K562 (cell line): ENCODE measurements at regions not wholly inside any gene's neighbourhood (a gene's known extent, or its start where the extent isn't known, plus 50 kb on each side); places are given as distances from the start of the nearest gene placed in this dataset.
"Not testable (repeated sequence)": the region's sequence is repeated elsewhere in the genome, so short reads cannot be mapped to it uniquely, and the experiment has no call there.

Experiments used
- ATAC-seq: fragments of 200-7000 bp; cut with Tn5 transposase; 3 replicates; pipeline ENCODE4 v1.9.1; 2020; ENCODE audit warnings: moderate library complexity
- BruUV-seq: library from RNA; stranded (reverse); fragments of 400-500 nt; replicated peaks from 2 replicates; lab custom pipeline; 2021; lab: Mats Ljungman, UMichigan
- CTCF ChIA-PET: fragments of 300-600 bp; formaldehyde crosslinking; extraction: SDS; loops from one replicate; lab custom pipeline; 2021; ENCODE audit warnings: low intra/inter-chr PET ratio; lab: Yijun Ruan, JAX
- POLR2A ChIA-PET: fragments of 300-600, 350-650 bp; sonication (Branson Sonifier 250); formaldehyde crosslinking; extraction: SDS; loops from one replicate; lab custom pipeline; 2021; ENCODE audit warnings: antibody characterized with exemption, inconsistent platforms; lab: Yijun Ruan, JAX
- DNase-seq, 4 experiments: peaks; one replicate each; pipeline versions ENCODE4 v3.0.0 to v3.0.0-alpha.2; 2011 to 2018; ENCODE audit warnings: low spot score in 3 of 4, mixed read lengths in 3 of 4; ENCODE audit errors: extremely low read depth in 1 of 4
- FAIRE-seq: peaks from 2 replicates; lab custom pipeline; 2011; peaks lifted over from hg19 to GRCh38; lab: Jason Lieb, UNC
- H2AFZ ChIP-seq: 2 replicates; pipeline ENCODE4 v1.6.0; 2011; ENCODE audit warnings: low read depth, low read length, control low read depth, inconsistent platforms
- H3K27ac ChIP-seq: fragments of 200-600 bp; 3 replicates; pipeline ENCODE4 v1.8.0; 2011; ENCODE audit warnings: low read depth, mild to moderate bottlenecking, control low read depth, inconsistent platforms, low read length, moderate library complexity, mixed read lengths; ENCODE audit errors: extremely low read depth
- H3K27me3 ChIP-seq, 2 experiments: fragments of 300-600 bp in 1 of 2; 2 replicates in 1 of 2; 3 replicates in 1 of 2; pipeline versions ENCODE4 v1.6.0 to v1.8.0; 2011; ENCODE audit warnings: inconsistent platforms in 2 of 2, low read length in 2 of 2, mild to moderate bottlenecking in 1 of 2, mixed read lengths in 1 of 2, moderate library complexity in 1 of 2; ENCODE audit not compliant: control insufficient read depth in 2 of 2, insufficient read depth in 2 of 2
- H3K36me3 ChIP-seq: fragments of 300-600 bp; 3 replicates; pipeline ENCODE4 v1.8.0; 2011; ENCODE audit warnings: mild to moderate bottlenecking, low read length, inconsistent platforms; ENCODE audit not compliant: control insufficient read depth, insufficient read depth
- H3K4me1 ChIP-seq, 2 experiments: fragments of 200-600 bp in 1 of 2; replicated peaks in 1 of 2; 2 replicates in 1 of 2; 3 replicates in 1 of 2; pipeline versions ENCODE4 v1.5.1 to v1.8.0; 2011; ENCODE audit warnings: inconsistent platforms in 2 of 2, low read length in 2 of 2, mild to moderate bottlenecking in 1 of 2, mixed read lengths in 1 of 2, moderate library complexity in 1 of 2; ENCODE audit not compliant: control insufficient read depth in 2 of 2, insufficient read depth in 2 of 2
- H3K4me2 ChIP-seq: 2 replicates; pipeline ENCODE4 v1.6.1; 2011; ENCODE audit warnings: low read length, control low read depth, inconsistent platforms, mixed read lengths; ENCODE audit not compliant: insufficient read depth
- H3K4me3 ChIP-seq: fragments of 200-600 bp; sonication (generic), shearing (Covaris generic); 2 replicates; pipeline ENCODE4 v1.5.1; 2016; ENCODE audit warnings: control low read depth, inconsistent platforms
- H3K79me2 ChIP-seq: fragments of 200-600 bp; 3 replicates; pipeline ENCODE4 v1.8.0; 2011; ENCODE audit warnings: low read length, inconsistent platforms; ENCODE audit not compliant: control insufficient read depth, insufficient read depth
- H3K9ac ChIP-seq, 2 experiments: 2 replicates each; pipeline versions ENCODE4 v1.6.0 to v1.6.1; 2011; ENCODE audit warnings: low read depth in 2 of 2, low read length in 2 of 2, control low read depth in 1 of 2, inconsistent platforms in 1 of 2, mild to moderate bottlenecking in 1 of 2, mixed read lengths in 1 of 2; ENCODE audit not compliant: insufficient read depth in 1 of 2
- H3K9me1 ChIP-seq: one replicate; pipeline ENCODE4 v1.6.0; 2011; ENCODE audit warnings: inconsistent platforms, mild to moderate bottlenecking, low read length, moderate library complexity; ENCODE audit not compliant: control insufficient read depth, insufficient read depth
- H3K9me3 ChIP-seq: replicated peaks from 2 replicates; pipeline ENCODE4 v1.5.1; 2011; ENCODE audit warnings: low read depth, low read length, inconsistent platforms; ENCODE audit not compliant: control insufficient read depth, insufficient read depth
- H4K20me1 ChIP-seq: replicated peaks from 2 replicates; pipeline ENCODE4 v1.6.1; 2011; ENCODE audit warnings: low read length, inconsistent platforms, mixed read lengths; ENCODE audit not compliant: control insufficient read depth, insufficient read depth
- CEBPB ChIP-seq: fragments of 450-650 bp; IDR thresholded peaks from 2 replicates; pipeline ENCODE4 v1.6.1; 2016; ENCODE audit warnings: missing genetic modification characterization, missing compliant biosample characterization
- CEBPG ChIP-seq, 3 experiments: fragments of 200-800 bp in 1 of 3; sonication (Bioruptor generic) in 1 of 3; sonication (generic) in 1 of 3; formaldehyde crosslinking in 1 of 3; IDR thresholded peaks in 2 of 3; conservative IDR thresholded peaks in 1 of 3; 2 replicates each; pipeline versions ENCODE4 v1.6.1 to v1.8.0; 2016 to 2022; ENCODE audit warnings: missing compliant biosample characterization in 2 of 3, missing genetic modification characterization in 2 of 3, mild to moderate bottlenecking in 1 of 3, missing genetic modification reagents in 1 of 3
- NFIC ChIP-seq: fragments of 450-650 bp; IDR thresholded peaks from 2 replicates; pipeline ENCODE4 v1.6.1; 2017; ENCODE audit warnings: mild to moderate bottlenecking, inconsistent platforms
- NR2C2 ChIP-seq, 2 experiments: fragments of 200-800 bp in 1 of 2; sonication (Bioruptor generic) in 1 of 2; sonication (generic) in 1 of 2; formaldehyde crosslinking in 1 of 2; IDR thresholded peaks; 2 replicates each; pipeline versions ENCODE4 v1.6.1 to v1.8.0; 2016 to 2022; ENCODE audit warnings: mild to moderate bottlenecking in 1 of 2, missing compliant biosample characterization in 1 of 2, missing genetic modification characterization in 1 of 2, missing genetic modification reagents in 1 of 2
- WGBS: fragments of 100-300 bp; shearing (Covaris generic); methylation state at CpG from one replicate; pipeline ENCODE4 v1.1.6; 2016; ENCODE audit warnings: low coverage, mixed read lengths; ENCODE audit not compliant: insufficient coverage; ENCODE audit errors: missing lambda C conversion rate; 5-methylcytosine and 5-hydroxymethylcytosine counted together
- in situ Hi-C: fragments of 300-500 bp; cut with MboI; formaldehyde crosslinking; loops from 4 replicates; pipeline ENCODE4 v1.15.0; 2018; ENCODE audit warnings: inconsistent platforms, mixed read lengths
- intact Hi-C: fragments of 100-400 bp; cut with micrococcal nuclease; formaldehyde crosslinking; loops from 2 replicates; pipeline ENCODE4 v1.14.2; 2022

DNA sequence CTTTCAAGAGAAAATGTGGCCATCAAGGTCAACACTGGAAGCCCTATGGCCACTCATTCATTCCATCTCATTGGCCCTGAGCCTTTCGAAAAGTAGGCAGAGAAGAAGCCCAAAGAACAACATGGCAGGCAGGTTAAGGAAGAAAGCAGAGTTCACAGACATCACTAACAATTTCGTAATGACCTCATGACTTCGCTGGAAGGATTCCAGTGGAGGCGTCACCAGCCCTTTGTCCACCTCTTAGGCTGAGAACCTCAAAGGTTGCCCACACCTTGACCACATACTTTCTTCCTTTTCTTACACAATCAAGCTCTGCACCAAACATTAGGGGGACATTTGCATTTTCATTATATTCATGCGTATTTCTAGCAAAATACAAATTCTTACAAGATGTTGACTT is 252.4 kb upstream of the PLGLB2 start:
- in situ Hi-C loops: loop anchor here (25.0 kb wide), 1 partner anchor 517 kb away; the partner anchor contains the start of gene RNU2-63P
- intact Hi-C loops; POLR2A ChIA-PET; BruUV-seq; H3K4me2 ChIP-seq; H3K27me3 ChIP-seq; TF ChIP-seq NR2C2, CEBPG (CRISPR knock-in tag; IDR thresholded peaks at IDR 0.05): not testable (repeated sequence)
- H3K79me2 ChIP-seq: peaks cover 55% of the 10 kb centered on the region
- peak; percentile 75 for FAIRE-seq
- TF ChIP-seq NFIC: peak; percentile 20; the same call in 1 of the 2 replicates
- TF ChIP-seq CEBPB (tag): peak; percentile 55
- peak; percentile 38; the same call in 1 of the 2 replicates for TF ChIP-seq NR2C2 (tag; IDR thresholded peaks at IDR 0.05)
- 0 out of 4 replicates have a peak, but pooled peaks of 1 of the 2 experiments have one; percentile 32 for TF ChIP-seq CEBPG (tag; conservative IDR thresholded peaks at IDR 0.05 in 1 of 2, IDR thresholded peaks at IDR 0.05 in 1 of 2)
- TF ChIP-seq, all 486 proteins: peak for 4; not testable (repeated sequence) for 482
- 44% methylated on average over 2 of the region's 5 CpGs for WGBS
- H3K9ac ChIP-seq, H2AFZ ChIP-seq, DNase-seq, H3K4me1 ChIP-seq, H4K20me1 ChIP-seq, CTCF ChIA-PET, H3K4me3 ChIP-seq, H3K9me1 ChIP-seq, H3K9me3 ChIP-seq, H3K36me3 ChIP-seq: not testable (repeated sequence)
- H3K27ac ChIP-seq: peak overlapping the region; percentile 51; the same call in 2 of the 3 replicates
- peak; percentile 11; the same call in 2 of the 3 replicates for ATAC-seq
